HG02852 (cell line): ENCODE measurements at regions not wholly inside any gene's neighbourhood (a gene's known extent, or its start where the extent isn't known, plus 50 kb on each side); places are given as distances from the start of the nearest gene placed in this dataset.

Experiments used
- ATAC-seq: cut with Tn5 transposase; IDR thresholded peaks from one replicate; pipeline ENCODE4 v1.9.1; 2021; ENCODE audit warnings: mild to moderate bottlenecking, moderate library complexity; ENCODE audit not compliant: unreplicated experiment

- no peak for ATAC-seq
Measured at GRCh38 chr6:88263591-88263990, 97.4 kb upstream of the CNR1 start.

DNA sequence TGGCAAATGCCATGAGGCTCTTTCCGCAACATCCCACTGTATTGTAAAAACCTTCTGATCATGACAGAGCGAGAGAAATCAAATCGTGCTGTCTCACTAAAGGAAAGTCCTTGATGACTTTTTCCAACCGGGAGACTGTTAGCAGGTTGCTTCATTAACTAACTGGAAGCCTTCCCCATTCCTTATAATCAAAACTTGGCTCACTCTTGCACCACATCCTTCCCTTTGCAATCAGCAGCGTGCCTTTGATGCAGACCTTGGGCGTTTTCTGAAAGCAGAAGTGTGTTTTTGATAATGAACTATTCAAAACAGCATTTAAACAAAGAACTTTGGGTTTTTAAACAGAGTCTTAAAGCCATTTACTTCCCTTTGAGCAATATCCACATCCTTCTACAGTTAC is 96.2 kb upstream of the CNR1 start:
- no peak for ATAC-seq

GRCh38 chr6:88251301-88251700 is 85.2 kb upstream of the CNR1 start:
- ATAC-seq = no peak

DNA sequence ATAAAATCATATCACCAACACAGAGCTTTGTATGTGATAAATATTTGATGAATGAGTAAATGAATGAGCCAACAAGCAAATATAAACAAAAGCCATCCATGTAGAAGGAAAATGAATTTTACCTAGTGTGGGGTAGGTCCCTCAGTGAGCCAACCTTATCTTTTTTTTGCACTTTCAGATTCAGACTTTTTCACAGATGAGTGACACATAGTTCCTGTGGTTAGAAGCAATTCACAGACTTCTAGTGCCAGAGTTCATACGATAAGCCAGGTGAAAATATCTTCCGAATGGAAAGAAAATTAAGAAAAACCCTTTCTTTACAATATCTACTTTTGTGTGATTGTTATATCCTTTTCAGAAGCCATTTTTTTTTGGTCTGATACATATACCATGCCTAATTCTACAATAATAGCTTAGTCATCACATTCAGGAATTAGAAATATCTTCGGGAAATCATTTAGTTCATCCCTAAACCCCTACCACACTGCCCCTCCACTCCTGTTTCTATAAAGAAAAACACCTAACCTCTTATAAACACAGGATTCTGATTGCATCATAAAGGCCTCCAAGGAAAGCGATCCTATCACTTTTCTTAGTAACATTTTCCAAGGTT is 82.7 kb upstream of the CNR1 start:
- no peak for ATAC-seq

GRCh38 chr6:88246654-88247053 is 80.5 kb upstream of the CNR1 start:
- ATAC-seq = no peak

DNA sequence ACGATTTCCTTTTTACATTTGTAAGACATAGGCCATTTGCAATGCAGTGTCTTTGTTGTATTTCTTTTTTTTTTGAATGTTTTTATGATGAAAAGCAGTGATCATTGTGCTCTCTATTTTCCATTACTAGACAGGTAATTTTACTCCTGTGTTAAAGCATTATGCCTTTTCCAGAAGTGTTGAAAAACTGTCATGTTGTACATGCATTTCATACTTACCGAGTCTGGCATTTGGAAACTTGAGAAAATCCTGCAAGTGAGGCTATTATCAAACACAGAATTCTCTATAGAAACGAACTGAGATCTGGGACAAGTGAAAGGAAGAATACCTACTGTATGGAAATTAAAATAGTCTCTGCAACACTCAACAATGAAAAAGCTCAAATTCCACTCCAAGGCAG is 78.6 kb upstream of the CNR1 start:
- no peak for ATAC-seq

DNA sequence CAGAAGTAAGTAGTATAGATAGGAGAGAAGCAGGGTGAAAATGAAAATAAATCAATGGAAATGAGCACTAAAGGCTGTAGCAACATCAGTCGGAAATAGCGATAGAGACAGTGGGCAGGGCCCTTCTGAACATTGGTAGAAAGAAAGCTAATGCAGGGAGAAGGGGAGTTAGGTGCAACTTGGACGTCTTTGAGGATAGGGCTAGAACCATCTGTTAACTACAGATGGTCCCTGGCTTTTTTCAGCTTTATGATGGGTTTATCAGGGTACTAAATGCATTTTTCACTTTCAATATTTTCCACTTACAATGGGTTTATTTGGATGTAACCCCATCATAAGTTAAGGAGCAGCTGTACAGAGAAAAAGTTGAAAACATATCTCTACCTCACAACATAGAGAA is 72.8 kb upstream of the CNR1 start:
- ATAC-seq = no peak

DNA sequence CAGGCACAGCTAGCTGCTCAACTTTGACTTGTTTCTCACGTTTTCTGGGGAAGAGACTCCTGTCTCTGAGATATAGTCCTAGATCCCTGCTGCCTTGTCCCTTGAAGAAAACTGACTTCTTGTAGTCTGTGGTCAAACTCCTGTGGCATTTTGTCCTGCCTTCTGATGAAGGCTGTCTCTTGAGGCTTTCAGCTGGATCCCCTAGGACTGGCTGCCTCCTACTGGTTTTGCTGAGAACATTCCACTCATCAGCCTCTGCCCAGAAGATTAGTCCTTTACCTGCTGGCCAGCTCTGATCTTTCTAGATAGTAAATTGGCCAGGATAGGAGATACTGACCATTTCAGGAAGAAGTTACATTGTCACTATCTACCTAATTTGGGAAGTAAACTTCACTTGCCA is 71.9 kb upstream of the CNR1 start:
- peak; percentile 83 for ATAC-seq

- no peak for ATAC-seq
Measured at GRCh38 chr6:88236612-88237360, 70.6 kb upstream of the CNR1 start.

- ATAC-seq = no peak
Measured at GRCh38 chr6:88232753-88233152, 66.6 kb upstream of the CNR1 start.

DNA sequence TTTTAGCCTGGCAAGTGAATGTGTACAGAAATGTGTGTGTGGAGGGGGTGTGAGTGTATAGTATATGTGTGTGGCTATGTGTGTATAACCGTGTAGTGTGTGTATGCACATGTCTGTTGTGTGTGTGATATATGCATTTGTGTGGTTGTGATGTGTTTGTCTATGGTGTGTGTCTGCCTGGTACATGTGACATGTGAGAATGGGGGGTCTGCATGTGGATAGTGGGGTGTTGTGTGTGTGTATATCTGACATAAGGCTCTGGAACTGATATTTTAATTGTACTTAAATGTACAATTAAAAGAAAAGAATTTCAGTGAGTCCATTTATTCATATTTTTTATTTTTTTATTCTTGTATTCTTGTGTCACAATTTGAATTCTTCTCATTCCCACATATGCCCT is 57.2 kb upstream of the CNR1 start:
- ATAC-seq = no peak

GRCh38 chr6:88220493-88220892 is 54.3 kb upstream of the CNR1 start:
- no peak for ATAC-seq

DNA sequence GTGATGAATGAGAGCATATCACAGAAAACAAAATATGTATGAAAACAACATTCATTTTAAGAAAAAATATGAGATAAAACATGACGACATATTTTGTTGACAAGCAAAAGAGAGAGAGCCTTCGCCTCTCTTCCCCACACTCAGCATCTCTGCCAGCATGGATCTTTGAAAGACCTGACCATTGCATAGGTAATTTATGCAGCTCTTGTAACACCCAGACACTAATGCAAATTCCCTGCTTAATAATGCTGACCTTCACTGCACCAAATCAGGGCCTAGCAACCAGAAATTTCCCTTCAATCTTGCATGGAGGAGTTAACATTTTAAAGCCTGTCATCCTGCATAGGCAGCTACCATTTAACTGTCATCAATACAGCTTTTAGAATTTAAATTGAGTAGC is 50.0 kb upstream of the CNR1 start:
- ATAC-seq = no peak
